ENCODE measurements at regions not wholly inside any gene's neighbourhood (a gene's known extent, or its start where the extent isn't known, plus 50 kb on each side); places are given as distances from the start of the nearest gene placed in this dataset.
"Not testable (repeated sequence)": the region's sequence is repeated elsewhere in the genome, so short reads cannot be mapped to it uniquely, and the experiment has no call there.

GRCh38 chr4:138656990-138657389 lies 358.6 kb upstream of the NOCT start:
- no peak for DNase-seq

DNA sequence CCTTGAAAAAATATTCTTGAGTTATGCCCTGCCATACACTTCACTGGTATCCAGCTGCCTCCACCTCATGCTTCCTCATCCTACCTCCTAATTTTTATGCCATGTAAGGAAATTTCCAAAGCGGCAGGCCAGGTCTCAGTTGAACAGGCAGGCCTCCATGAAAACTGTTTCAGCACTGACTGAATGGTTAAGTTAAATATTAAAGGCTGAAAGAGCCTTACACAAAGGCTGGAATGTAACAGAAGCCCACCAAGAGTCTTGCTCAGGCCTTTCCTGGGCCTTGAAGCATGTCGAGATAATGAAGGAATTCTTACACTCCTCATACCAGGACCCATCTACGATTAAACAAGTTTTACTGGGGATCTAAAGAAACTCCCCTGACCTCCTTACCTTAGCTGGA lies 359.6 kb upstream of the NOCT start:
- DNase-seq: no peak

GRCh38 chr4:138655286-138655685 lies 360.3 kb upstream of the NOCT start:
- no peak for DNase-seq

DNA sequence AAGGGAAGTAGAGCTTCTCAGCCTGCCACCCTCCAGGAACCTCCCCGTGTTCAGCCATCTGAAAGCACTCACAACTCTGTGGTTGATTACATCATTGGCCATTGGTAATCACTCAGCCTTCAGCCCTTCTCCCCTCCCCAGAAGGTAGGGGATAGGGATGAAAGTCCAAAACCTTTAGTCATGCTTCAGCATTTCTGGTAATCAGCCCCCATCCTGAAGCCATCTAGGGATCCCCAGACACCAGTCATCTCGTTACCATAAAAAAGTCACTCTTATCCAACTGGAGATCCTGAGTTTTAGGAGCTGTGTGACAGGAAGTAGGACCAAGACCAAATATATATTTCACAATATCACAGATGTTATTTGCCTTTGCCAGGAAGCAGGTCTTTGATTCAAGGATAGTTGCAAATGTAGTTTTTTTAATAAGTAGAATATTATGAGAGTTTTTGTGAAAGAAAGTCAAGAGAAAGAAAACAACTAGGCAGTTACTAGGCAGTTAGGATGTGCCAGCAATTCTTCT lies 364.6 kb upstream of the NOCT start:
- no peak for DNase-seq

- DNase-seq: no peak
Measured at GRCh38 chr4:138650495-138650894, 365.1 kb upstream of the NOCT start.

GRCh38 chr4:138647433-138647832 lies 368.1 kb upstream of the NOCT start:
- DNase-seq: no peak

GRCh38 chr4:138646383-138646782 lies 369.2 kb upstream of the NOCT start:
- no peak for DNase-seq

- peak in 1 of 2 experiments; percentile 37 for DNase-seq
Measured at GRCh38 chr4:138645289-138645688, 370.3 kb upstream of the NOCT start.

- no peak for DNase-seq
Measured at GRCh38 chr4:138644322-138644721, 371.3 kb upstream of the NOCT start.

GRCh38 chr4:138643827-138644226 lies 371.8 kb upstream of the NOCT start:
- DNase-seq: no peak

DNA sequence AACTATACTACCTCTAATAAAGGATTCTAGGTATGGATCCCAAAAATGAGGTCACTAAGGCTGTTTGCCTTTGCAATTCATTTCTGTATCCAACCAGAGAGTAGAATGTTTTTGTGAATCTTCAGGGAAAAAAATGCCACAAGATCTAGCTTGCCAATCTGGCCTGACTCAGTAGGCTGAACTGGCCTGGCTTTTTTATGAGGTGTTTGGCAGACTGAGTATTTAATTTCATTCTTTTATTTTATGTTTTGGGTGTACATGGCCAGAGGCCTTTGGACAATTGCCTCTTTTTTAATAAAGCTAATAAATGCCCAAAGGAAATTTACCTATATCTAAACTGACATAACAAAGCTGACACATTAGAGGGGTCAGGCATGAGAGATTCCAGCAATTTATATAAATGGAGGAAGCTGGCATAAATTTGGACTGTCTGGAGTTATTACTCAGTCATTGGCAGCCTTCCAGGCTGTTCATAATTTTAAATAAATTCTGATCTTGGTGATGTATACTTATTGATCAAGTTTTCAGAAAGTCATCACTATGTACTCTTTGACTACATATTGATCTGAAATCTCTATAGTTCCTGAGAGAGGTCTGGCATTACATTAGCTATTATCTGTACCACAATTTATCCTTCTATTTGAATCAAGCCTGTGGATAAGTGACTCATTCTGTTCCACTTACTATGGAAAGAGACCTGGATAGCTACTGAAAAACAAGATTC lies 376.4 kb upstream of the NOCT start:
- DNase-seq: peak; percentile 36 to 46

DNA sequence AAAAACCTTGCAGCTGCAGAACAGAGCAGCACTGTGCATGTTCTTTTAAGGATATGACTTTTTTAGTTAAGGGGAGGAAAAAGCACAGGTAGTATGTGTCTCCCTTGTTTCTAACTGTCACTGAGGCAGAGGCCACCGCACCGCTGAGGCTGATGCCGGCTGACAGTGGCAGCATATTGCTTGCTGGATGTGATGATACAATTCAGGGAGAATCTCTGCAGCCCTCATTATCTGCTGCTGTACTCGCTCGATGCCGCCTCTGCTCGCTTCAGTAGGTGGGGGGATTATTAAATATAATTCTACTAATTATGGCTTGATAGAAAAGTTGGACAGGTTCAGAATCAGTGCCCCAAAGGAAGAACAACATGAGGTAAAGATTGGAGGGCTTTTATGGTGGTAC lies 378.8 kb upstream of the NOCT start:
- no peak for DNase-seq

- DNase-seq: no peak
Measured at GRCh38 chr4:138634915-138635314, 380.7 kb upstream of the NOCT start.

DNA sequence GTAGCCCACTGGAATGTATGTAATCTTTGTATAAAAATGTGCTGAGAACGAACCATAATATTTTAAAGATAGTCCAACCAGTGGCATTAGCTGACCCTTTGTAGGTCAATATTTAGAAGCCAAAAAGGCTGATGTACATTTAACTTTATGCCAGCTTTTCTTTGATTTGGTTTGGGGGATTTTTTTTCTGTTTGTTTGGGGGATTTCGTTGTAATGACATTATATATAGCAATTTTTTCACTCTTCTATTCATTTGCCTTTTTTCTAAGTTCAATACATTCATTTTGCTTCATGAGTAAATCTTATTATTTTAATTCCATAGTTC lies 382.0 kb upstream of the NOCT start:
- DNase-seq: no peak

DNA sequence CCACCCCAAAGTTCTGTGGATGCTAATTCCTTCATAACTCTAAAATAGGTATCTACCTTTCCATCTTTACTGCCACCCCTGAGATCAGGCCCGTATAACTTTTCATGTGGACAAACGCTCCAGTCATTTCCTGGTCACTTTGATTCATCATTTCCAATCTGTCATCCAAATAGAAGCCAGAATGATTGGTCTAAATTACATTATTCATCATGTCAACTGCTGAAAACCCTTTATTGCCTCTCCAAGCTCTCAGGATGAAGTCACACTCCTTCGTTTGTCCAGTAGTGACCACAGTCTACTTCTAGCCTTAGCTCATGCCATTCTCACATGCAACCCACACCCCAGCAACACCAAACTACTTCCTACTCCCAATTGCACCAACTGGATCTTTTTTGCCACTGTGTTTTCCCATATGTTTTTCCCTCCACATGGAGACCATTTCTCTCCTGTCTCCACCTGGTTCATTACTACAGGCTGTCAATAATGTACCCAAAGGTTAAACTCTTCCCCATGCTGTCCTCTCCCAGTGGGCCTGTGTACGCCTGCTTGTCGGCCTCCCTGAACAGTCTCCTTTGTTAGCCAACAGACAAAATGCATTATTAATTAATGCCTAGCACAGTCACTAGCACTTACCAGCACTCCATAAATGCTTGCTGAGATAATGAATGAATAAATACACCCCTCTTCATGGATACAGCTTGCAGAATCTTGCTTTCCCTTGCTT lies 382.6 kb upstream of the NOCT start:
- no peak for DNase-seq

DNA sequence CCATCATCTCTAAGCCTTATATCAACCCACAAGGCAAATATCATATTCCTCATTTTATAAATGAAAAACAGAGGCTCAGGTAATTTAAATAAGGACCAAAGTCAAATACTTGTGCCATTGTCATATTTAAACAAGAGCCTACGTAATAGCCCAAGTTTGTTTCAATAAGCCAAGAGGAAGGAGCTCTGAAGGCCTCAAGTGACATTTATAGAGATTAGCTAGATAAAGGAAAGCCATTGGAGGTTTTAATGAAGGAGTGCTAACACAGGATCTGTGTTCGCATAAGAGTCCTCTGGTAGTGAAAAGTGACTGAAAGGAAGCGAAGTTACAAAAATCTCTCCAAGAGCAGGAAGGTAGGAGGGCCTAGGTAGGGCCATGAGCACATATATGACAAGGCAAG lies 384.9 kb upstream of the NOCT start:
- DNase-seq: no peak

DNA sequence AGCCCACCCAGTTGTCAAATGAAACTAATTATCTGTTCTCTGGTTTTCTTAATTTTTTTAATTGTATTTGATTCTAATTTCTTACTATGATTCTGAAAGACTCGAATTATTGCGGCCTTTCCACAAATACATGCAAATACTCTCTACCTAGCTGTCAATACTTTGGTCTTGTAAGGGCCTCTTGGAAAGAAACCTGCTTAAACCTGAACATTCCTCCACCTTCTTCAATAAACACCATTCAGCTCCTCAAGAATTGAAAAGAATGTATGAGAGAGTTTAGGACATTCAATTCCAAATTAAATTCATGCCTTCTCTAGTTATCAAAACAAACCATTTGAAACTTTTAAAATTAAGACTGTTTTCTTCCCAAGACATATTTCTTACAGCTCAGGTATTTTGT lies 385.9 kb upstream of the NOCT start:
- DNase-seq: no peak

GRCh38 chr4:138627096-138627495 lies 384.9 kb upstream of the SLC7A11 start:
- peak in 1 of 2 experiments; percentile 40 for DNase-seq

DNA sequence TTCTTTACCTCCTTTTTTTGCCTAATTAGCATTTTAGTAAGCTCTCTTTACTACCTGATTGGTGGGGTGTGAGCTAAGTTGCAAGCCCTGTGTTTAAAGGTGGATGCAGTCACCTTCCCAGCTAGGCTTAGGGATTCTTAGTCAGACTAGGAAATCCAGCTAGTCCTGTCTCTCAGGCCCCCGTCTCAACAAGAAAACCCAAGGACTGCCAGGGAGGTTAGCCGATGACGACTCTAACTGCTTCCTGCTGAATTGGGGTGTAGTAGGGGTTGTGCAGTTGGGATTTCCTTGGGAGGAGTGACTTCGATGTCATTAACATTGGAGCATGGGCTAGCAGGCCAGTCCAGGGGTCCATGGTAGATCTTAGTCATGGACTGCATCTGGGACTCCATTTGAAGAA lies 380.2 kb upstream of the SLC7A11 start:
- DNase-seq: not testable (repeated sequence)

DNA sequence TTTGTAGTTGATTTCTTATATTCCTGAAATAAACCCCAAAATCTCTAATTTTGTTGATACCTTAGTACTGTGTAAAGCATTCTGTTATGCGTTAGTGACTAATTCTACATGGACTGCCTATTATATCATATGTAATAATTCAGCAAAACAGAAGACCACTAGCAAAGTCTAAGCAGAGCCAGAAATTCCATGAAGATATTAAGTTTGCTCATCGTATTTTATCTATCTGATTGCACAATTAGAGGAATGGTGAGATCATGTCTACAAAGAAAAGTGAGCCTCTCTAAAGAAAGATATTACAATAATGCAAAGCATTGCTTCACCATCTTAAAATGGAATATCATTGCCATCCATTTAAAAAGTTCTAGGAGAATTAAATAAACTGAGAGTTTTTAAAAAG lies 374.6 kb upstream of the SLC7A11 start:
- no peak for DNase-seq

DNA sequence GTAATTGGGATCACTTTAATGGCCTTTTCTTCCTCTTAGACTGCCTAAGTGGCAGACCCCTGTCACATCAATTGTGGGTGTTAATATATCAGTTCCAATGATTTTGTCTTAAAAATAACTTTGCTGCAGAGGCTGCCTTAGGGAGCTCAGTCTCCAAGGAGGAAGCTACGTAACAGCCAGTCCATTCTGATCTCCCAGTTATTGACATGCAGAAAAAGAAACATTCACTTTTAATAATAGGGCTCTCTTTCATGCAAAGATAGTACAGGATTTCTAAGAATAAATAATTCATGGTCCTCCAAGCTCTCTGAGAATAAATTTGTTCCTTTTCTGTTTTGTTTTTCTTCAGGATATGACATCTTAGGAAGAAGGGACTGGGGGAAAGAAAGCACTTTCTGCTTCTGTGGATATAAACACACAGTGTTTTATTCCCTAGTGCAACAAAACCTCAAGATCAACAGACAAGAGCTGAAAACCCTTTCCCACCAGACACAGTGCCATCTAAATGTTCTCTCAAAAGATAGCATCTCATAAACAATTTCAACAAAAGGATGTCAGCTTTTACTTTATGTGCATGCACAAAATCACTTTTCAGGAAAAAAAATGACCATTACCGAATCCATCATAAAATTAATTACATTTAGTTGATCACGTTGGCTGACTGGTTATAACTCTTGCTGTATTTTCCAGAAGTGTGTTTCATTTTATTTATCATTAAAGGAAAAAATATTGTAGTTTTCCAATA lies 372.4 kb upstream of the SLC7A11 start:
- no peak for DNase-seq

DNA sequence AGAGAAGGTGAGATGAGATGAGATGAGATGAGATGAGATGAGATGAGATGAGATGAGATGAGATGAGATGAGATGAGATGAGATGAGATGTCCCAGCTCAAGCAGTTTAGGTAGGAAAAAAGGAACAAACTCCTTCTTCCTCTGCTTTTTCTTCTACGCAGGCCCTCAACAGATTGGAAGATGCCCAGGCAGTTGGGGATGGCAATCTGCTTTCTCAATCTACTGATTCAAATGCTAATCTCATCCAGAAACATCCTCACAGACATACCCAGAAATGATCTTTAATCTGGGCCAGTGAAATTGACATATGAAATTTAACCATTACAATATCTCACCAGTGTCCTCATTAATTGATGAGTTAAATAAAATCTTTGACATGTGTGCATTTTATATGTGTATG lies 370.3 kb upstream of the SLC7A11 start:
- DNase-seq: no peak

DNA sequence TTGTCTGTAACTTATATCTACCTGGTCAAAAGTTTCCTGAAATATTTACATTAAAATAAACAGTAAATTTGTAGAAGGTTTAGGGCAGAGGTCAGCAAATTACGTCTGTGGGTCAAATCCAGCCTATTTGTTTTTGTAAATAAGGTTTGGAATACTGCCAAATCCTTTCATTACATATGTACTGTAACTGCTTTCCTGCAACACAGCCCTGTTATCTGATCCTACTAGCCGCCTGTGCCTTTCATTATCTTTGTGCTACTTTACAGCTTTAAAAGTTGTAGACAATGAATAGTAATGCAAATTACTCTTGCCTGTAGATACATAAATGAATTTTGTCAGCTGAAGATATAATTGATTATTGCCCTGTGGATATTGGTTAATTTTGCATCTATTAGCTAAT lies 369.6 kb upstream of the SLC7A11 start:
- DNase-seq: no peak

- no peak for DNase-seq
Measured at GRCh38 chr4:138611017-138611416, 368.9 kb upstream of the SLC7A11 start.
